ENCODE measurements at regions not wholly inside any gene's neighbourhood (a gene's known extent, or its start where the extent isn't known, plus 50 kb on each side); places are given as distances from the start of the nearest gene placed in this dataset.

- Histone ChIP-seq H3F3A (replicated peaks; ENCODE audit: low read depth) (no peaks in the 10 kb centered on the region), H3K27ac (ENCODE audit: low read depth) (no peak overlapping the region), H3K27me3 (ENCODE audit: insufficient read depth) (no peaks in the 10 kb centered on the region), H3K79me2 (replicated peaks; ENCODE audit: insufficient read depth) (no peaks in the 10 kb centered on the region), H4K20me1 (replicated peaks; ENCODE audit: insufficient read depth) (no peaks in the 10 kb centered on the region), H3K4me2 (no peak overlapping the region), H3K36me3 (ENCODE audit: insufficient read depth) (no peaks in the 10 kb centered on the region), H2AFZ (no peak overlapping the region), H3K4me3 (no peak overlapping the region), H3K9me2 (ENCODE audit: insufficient read depth) (no peaks in the 10 kb centered on the region), H3K4me1 (ENCODE audit: insufficient read depth) (peaks cover 6% of the 10 kb centered on the region)
- ATAC-seq (no peak), DNase-seq (ENCODE audit: low spot score) (no peak)
- Mint-ChIP-seq H3K4me3 (no peak overlapping the region), H3K27ac (no peak overlapping the region), H3K27me3 (ENCODE audit: insufficient read depth, low read depth, poor library complexity) (peaks cover 8% of the 10 kb centered on the region), H3K9me3 (peaks cover 2% of the 10 kb centered on the region; the same call in 2 of the 3 replicates), H3K4me1 (peaks cover 24% of the 10 kb centered on the region), H3K36me3 (ENCODE audit: low read depth) (no peaks in the 10 kb centered on the region)
- TF ChIP-seq EZH2phosphoT487 (IDR thresholded peaks at IDR 0.05; ENCODE audit: unreplicated experiment) (no peak), NANOG (IDR thresholded peaks at IDR 0.05; ENCODE audit: borderline replicate concordance) (no peak), EZH2 (IDR thresholded peaks at IDR 0.05; ENCODE audit: low read depth, unreplicated experiment) (no peak), ZNF331 (CRISPR knock-in tag; IDR thresholded peaks at IDR 0.05; ENCODE audit: low read depth) (no peak), JUNB (IDR thresholded peaks at IDR 0.05; ENCODE audit: unreplicated experiment) (no peak), ZNF114 (CRISPR knock-in tag; IDR thresholded peaks at IDR 0.05) (no peak), STAT1 (IDR thresholded peaks at IDR 0.05; ENCODE audit: unreplicated experiment) (no peak), REST (IDR thresholded peaks at IDR 0.05; ENCODE audit: unreplicated experiment) (no peak), CREB1 (CRISPR knock-in tag; IDR thresholded peaks at IDR 0.05; ENCODE audit: low read depth) (no peak)
- TF ChIP-seq, protein P1, sequence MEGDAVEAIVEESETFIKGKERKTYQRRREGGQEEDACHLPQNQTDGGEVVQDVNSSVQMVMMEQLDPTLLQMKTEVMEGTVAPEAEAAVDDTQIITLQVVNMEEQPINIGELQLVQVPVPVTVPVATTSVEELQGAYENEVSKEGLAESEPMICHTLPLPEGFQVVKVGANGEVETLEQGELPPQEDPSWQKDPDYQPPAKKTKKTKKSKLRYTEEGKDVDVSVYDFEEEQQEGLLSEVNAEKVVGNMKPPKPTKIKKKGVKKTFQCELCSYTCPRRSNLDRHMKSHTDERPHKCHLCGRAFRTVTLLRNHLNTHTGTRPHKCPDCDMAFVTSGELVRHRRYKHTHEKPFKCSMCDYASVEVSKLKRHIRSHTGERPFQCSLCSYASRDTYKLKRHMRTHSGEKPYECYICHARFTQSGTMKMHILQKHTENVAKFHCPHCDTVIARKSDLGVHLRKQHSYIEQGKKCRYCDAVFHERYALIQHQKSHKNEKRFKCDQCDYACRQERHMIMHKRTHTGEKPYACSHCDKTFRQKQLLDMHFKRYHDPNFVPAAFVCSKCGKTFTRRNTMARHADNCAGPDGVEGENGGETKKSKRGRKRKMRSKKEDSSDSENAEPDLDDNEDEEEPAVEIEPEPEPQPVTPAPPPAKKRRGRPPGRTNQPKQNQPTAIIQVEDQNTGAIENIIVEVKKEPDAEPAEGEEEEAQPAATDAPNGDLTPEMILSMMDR (conservative IDR thresholded peaks at IDR 0.05; ENCODE audit: low read depth in 2 of 2): no peak
- TF ChIP-seq, protein P2, sequence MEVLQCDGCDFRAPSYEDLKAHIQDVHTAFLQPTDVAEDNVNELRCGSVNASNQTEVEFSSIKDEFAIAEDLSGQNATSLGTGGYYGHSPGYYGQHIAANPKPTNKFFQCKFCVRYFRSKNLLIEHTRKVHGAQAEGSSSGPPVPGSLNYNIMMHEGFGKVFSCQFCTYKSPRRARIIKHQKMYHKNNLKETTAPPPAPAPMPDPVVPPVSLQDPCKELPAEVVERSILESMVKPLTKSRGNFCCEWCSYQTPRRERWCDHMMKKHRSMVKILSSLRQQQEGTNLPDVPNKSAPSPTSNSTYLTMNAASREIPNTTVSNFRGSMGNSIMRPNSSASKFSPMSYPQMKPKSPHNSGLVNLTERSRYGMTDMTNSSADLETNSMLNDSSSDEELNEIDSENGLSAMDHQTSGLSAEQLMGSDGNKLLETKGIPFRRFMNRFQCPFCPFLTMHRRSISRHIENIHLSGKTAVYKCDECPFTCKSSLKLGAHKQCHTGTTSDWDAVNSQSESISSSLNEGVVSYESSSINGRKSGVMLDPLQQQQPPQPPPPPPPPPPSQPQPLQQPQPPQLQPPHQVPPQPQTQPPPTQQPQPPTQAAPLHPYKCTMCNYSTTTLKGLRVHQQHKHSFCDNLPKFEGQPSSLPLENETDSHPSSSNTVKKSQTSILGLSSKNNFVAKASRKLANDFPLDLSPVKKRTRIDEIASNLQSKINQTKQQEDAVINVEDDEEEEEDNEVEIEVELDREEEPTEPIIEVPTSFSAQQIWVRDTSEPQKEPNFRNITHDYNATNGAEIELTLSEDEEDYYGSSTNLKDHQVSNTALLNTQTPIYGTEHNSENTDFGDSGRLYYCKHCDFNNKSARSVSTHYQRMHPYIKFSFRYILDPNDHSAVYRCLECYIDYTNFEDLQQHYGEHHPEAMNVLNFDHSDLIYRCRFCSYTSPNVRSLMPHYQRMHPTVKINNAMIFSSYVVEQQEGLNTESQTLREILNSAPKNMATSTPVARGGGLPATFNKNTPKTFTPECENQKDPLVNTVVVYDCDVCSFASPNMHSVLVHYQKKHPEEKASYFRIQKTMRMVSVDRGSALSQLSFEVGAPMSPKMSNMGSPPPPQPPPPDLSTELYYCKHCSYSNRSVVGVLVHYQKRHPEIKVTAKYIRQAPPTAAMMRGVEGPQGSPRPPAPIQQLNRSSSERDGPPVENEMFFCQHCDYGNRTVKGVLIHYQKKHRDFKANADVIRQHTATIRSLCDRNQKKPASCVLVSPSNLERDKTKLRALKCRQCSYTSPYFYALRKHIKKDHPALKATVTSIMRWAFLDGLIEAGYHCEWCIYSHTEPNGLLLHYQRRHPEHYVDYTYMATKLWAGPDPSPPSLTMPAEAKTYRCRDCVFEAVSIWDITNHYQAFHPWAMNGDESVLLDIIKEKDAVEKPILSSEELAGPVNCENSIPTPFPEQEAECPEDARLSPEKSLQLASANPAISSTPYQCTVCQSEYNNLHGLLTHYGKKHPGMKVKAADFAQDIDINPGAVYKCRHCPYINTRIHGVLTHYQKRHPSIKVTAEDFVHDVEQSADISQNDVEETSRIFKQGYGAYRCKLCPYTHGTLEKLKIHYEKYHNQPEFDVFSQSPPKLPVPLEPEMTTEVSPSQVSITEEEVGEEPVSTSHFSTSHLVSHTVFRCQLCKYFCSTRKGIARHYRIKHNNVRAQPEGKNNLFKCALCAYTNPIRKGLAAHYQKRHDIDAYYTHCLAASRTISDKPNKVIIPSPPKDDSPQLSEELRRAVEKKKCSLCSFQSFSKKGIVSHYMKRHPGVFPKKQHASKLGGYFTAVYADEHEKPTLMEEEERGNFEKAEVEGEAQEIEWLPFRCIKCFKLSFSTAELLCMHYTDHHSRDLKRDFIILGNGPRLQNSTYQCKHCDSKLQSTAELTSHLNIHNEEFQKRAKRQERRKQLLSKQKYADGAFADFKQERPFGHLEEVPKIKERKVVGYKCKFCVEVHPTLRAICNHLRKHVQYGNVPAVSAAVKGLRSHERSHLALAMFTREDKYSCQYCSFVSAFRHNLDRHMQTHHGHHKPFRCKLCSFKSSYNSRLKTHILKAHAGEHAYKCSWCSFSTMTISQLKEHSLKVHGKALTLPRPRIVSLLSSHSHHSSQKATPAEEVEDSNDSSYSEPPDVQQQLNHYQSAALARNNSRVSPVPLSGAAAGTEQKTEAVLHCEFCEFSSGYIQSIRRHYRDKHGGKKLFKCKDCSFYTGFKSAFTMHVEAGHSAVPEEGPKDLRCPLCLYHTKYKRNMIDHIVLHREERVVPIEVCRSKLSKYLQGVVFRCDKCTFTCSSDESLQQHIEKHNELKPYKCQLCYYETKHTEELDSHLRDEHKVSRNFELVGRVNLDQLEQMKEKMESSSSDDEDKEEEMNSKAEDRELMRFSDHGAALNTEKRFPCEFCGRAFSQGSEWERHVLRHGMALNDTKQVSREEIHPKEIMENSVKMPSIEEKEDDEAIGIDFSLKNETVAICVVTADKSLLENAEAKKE (CRISPR knock-in tag; IDR thresholded peaks at IDR 0.05): no peak
Measured at GRCh38 chr11:119909077-119909476, 180.1 kb upstream of the NECTIN1 start.
